ENCODE measurements at regions not wholly inside any gene's neighbourhood (a gene's known extent, or its start where the extent isn't known, plus 50 kb on each side); places are given as distances from the start of the nearest gene placed in this dataset.

GRCh38 chr11:120001178-120002090 lies 136.5 kb downstream of the TRIM29 start:
- no peaks in the 10 kb centered on the region for H3K9me1 ChIP-seq (replicated peaks; ENCODE audit: control insufficient read depth, extremely low read depth, insufficient read depth, low read length)
- peaks cover 0 to 3% of the 10 kb centered on the region in 2 experiments for H3K27me3 ChIP-seq (ENCODE audit: control insufficient read depth in 2 of 2, insufficient read depth in 2 of 2, low read length in 2 of 2)
- no peak overlapping the region for H3K4me3 ChIP-seq (replicated peaks in 1 of 3; ENCODE audit: insufficient read depth in 1 of 3, low read depth in 1 of 3, low read length in 3 of 3)
- no peak overlapping the region for H3K4me2 ChIP-seq (ENCODE audit: insufficient read depth, low read length)
- H3K4me1 ChIP-seq (ENCODE audit: control insufficient read depth, extremely low read depth, insufficient read depth, low read length): no peaks in the 10 kb centered on the region
- no peak overlapping the region for H2AFZ ChIP-seq (ENCODE audit: low read depth, low read length)
- H3K36me3 ChIP-seq (ENCODE audit: control insufficient read depth in 2 of 2, extremely low read depth in 1 of 2, insufficient read depth in 2 of 2, low read length in 2 of 2): no peaks in the 10 kb centered on the region
- POLR2A ChIA-PET: no interaction called here
- H4K20me1 ChIP-seq (replicated peaks; ENCODE audit: control insufficient read depth, extremely low read depth, insufficient read depth, low read length): no peaks in the 10 kb centered on the region
- DNase-seq (ENCODE audit: low read depth, low spot score) (no peak), FAIRE-seq (no peak)
- H3K27ac ChIP-seq (ENCODE audit: insufficient read depth, low read depth, low read length): no peak overlapping the region
- CTCF ChIA-PET: interaction anchor here (1.2 to 1.7 kb wide), 2 partner anchors 14 to 43 kb away, joined by 3 to 5 read pairs; no protein-coding TSS in a partner anchor
- no TSS peak for BruUV-seq (replicated peaks)
- H3K9ac ChIP-seq (replicated peaks; ENCODE audit: extremely low read depth, insufficient read depth, low read length): no peak overlapping the region
- H3K79me2 ChIP-seq (ENCODE audit: control insufficient read depth, insufficient read depth, low read length): no peaks in the 10 kb centered on the region
- intact Hi-C loops (cut with micrococcal nuclease) (no loop called here), dilution Hi-C loops (cut with MboI; ENCODE audit: extremely low pct_ligation_motif_present, low sequenced_read_pairs) (no loop called here)
- no peaks in the 10 kb centered on the region for H3K9me3 ChIP-seq (replicated peaks; ENCODE audit: control insufficient read depth, insufficient read depth, low read length)
- TF ChIP-seq EZH2 (IDR thresholded peaks at IDR 0.05; ENCODE audit: borderline replicate concordance, low read depth, low read length, severe bottlenecking): no peak
- TF ChIP-seq FOS (IDR thresholded peaks at IDR 0.05; ENCODE audit: borderline replicate concordance, insufficient read depth, low read length): no peak

GRCh38 chr11:119999220-119999619 lies 138.7 kb downstream of the TRIM29 start:
- ChIA-PET CTCF (interaction anchor here (0.8 kb wide), 1 partner anchor 9 kb away, joined by 3 read pairs; no protein-coding TSS in a partner anchor), POLR2A (no interaction called here)
- FAIRE-seq: no peak
- Histone ChIP-seq H3K4me2 (ENCODE audit: insufficient read depth, low read length) (no peak overlapping the region), H3K4me1 (ENCODE audit: control insufficient read depth, extremely low read depth, insufficient read depth, low read length) (no peaks in the 10 kb centered on the region), H3K36me3 (ENCODE audit: control insufficient read depth in 2 of 2, extremely low read depth in 1 of 2, insufficient read depth in 2 of 2, low read length in 2 of 2) (no peaks in the 10 kb centered on the region), H3K9me3 (replicated peaks; ENCODE audit: control insufficient read depth, insufficient read depth, low read length) (no peaks in the 10 kb centered on the region), H3K27ac (ENCODE audit: insufficient read depth, low read depth, low read length) (no peak overlapping the region), H3K27me3 (ENCODE audit: control insufficient read depth in 2 of 2, insufficient read depth in 2 of 2, low read length in 2 of 2) (peaks cover 0 to 3% of the 10 kb centered on the region in 2 experiments), H3K4me3 (replicated peaks in 1 of 3; ENCODE audit: insufficient read depth in 1 of 3, low read depth in 1 of 3, low read length in 3 of 3) (no peak overlapping the region), H4K20me1 (replicated peaks; ENCODE audit: control insufficient read depth, extremely low read depth, insufficient read depth, low read length) (no peaks in the 10 kb centered on the region), H3K9ac (replicated peaks; ENCODE audit: extremely low read depth, insufficient read depth, low read length) (no peak overlapping the region), H3K79me2 (ENCODE audit: control insufficient read depth, insufficient read depth, low read length) (no peaks in the 10 kb centered on the region), H3K9me1 (replicated peaks; ENCODE audit: control insufficient read depth, extremely low read depth, insufficient read depth, low read length) (no peaks in the 10 kb centered on the region), H2AFZ (ENCODE audit: low read depth, low read length) (no peak overlapping the region)
- DNase-seq (ENCODE audit: low read depth, low spot score): no peak
- dilution Hi-C loops (cut with MboI; ENCODE audit: extremely low pct_ligation_motif_present, low sequenced_read_pairs) (no loop called here), intact Hi-C loops (cut with micrococcal nuclease) (no loop called here)
- no TSS peak for BruUV-seq (replicated peaks)
- TF ChIP-seq GATA2 (IDR thresholded peaks at IDR 0.05; ENCODE audit: insufficient read depth, insufficient read length, low read depth, low read length) (no peak), JUN (IDR thresholded peaks at IDR 0.05; ENCODE audit: borderline replicate concordance, insufficient read depth, insufficient read length, low read depth) (no peak), POLR2AphosphoS5 (IDR thresholded peaks at IDR 0.05; ENCODE audit: insufficient read depth, low read depth, low read length) (no peak), FOS (IDR thresholded peaks at IDR 0.05; ENCODE audit: borderline replicate concordance, insufficient read depth, low read length) (no peak), MAX (IDR thresholded peaks at IDR 0.05; ENCODE audit: insufficient read depth, insufficient read length) (no peak), POLR2A (IDR thresholded peaks at IDR 0.05; ENCODE audit: low read depth, low read length) (no peak), MYC (IDR thresholded peaks at IDR 0.05; ENCODE audit: low read depth, low read length) (no peak), CTCF (IDR thresholded peaks at IDR 0.05; ENCODE audit: extremely low read depth in 1 of 2, insufficient read depth in 1 of 2, low read depth in 1 of 2, low read length in 2 of 2) (no peak), EZH2 (IDR thresholded peaks at IDR 0.05; ENCODE audit: borderline replicate concordance, low read depth, low read length, severe bottlenecking) (no peak)

Data from endothelial cell of umbilical vein (primary cell).